OCI-LY7 (cell line): ENCODE measurements at regions not wholly inside any gene's neighbourhood (a gene's known extent, or its start where the extent isn't known, plus 50 kb on each side); places are given as distances from the start of the nearest gene placed in this dataset.

Experiments
- CTCF ChIP-seq: fragments of 200-600 bp; sonication (generic); conservative IDR thresholded peaks from 2 replicates; pipeline ENCODE4 v1.5.1; 2014; ENCODE audit warnings: mild to moderate bottlenecking, antibody characterized with exemption, low read length, moderate library complexity, mixed read lengths
- EZH2phosphoT487 ChIP-seq: fragments of 200-600 bp; sonication (generic); IDR thresholded peaks from 2 replicates; pipeline ENCODE4 v1.6.1; 2018; ENCODE audit warnings: low read depth, borderline replicate concordance, mild to moderate bottlenecking, mixed run types, antibody characterized with exemption, low read length, moderate library complexity, mixed read lengths

- TF ChIP-seq CTCF (no peak), EZH2phosphoT487 (no peak)
Observed at GRCh38 chr10:8360365-8360764, 305.9 kb downstream of the GATA3 start.
